WTC11 (cell line): ENCODE measurements at regions not wholly inside any gene's neighbourhood (a gene's known extent, or its start where the extent isn't known, plus 50 kb on each side); places are given as distances from the start of the nearest gene placed in this dataset.

Experiments
- EMX1 ChIP-seq: fragments of 250-450 bp; sonication (Bioruptor Pico); IDR thresholded peaks from 2 replicates; pipeline ENCODE4 v1.8.0; 2021; ENCODE audit warnings: mild to moderate bottlenecking
- ETV6 ChIP-seq: sonication (generic); formaldehyde crosslinking; IDR thresholded peaks from 2 replicates; pipeline ENCODE4 v1.8.1; 2022; ENCODE audit warnings: mild to moderate bottlenecking, missing genetic modification reagents
- NFE2L1 ChIP-seq: sonication (generic); formaldehyde crosslinking; IDR thresholded peaks from 2 replicates; pipeline ENCODE4 v1.8.1; 2023; ENCODE audit warnings: missing genetic modification reagents
- SMAD4 ChIP-seq: sonication (generic); formaldehyde crosslinking; IDR thresholded peaks from 2 replicates; pipeline ENCODE4 v1.8.0; 2022; ENCODE audit warnings: mild to moderate bottlenecking, missing genetic modification reagents
- TEAD4 ChIP-seq: sonication (generic); formaldehyde crosslinking; IDR thresholded peaks from 2 replicates; pipeline ENCODE4 v1.8.0; 2022; ENCODE audit warnings: mild to moderate bottlenecking, missing genetic modification reagents
- ZNF138 ChIP-seq: sonication (generic); formaldehyde crosslinking; conservative IDR thresholded peaks from 2 replicates; pipeline ENCODE4 v1.8.1; 2022; ENCODE audit warnings: mild to moderate bottlenecking, moderate library complexity, missing genetic modification reagents
- ZNF263 ChIP-seq: sonication (generic); formaldehyde crosslinking; IDR thresholded peaks from 2 replicates; pipeline ENCODE4 v1.8.1; 2022; ENCODE audit warnings: low read depth, mild to moderate bottlenecking, moderate library complexity, missing genetic modification reagents
- TF ChIP-seq, protein P1 (sequence below): fragments of 200-600 bp; IDR thresholded peaks from 2 replicates; pipeline ENCODE4 v1.8.0; 2022; ENCODE audit warnings: antibody characterized with exemption
- TF ChIP-seq, protein P2 (sequence below): sonication (generic); formaldehyde crosslinking; IDR thresholded peaks from 2 replicates; pipeline ENCODE4 v1.8.0; 2022; ENCODE audit warnings: mild to moderate bottlenecking, missing genetic modification reagents
- TF ChIP-seq, protein P3 (sequence below): sonication (generic); formaldehyde crosslinking; conservative IDR thresholded peaks from 2 replicates; pipeline ENCODE4 v1.8.1; 2022; ENCODE audit warnings: mild to moderate bottlenecking, missing genetic modification reagents
- TF ChIP-seq, protein P4 (sequence below): fragments of 250-450 bp; sonication (Bioruptor Pico); IDR thresholded peaks from 2 replicates; pipeline ENCODE4 v1.8.0; 2021; ENCODE audit warnings: mild to moderate bottlenecking
- TF ChIP-seq, protein P5 (sequence below): sonication (generic); formaldehyde crosslinking; IDR thresholded peaks from 2 replicates; pipeline ENCODE4 v1.8.1; 2022; ENCODE audit warnings: low read depth, mild to moderate bottlenecking, moderate library complexity, missing genetic modification reagents, borderline replicate concordance
- TF ChIP-seq, protein P6 (sequence below): sonication (generic); formaldehyde crosslinking; IDR thresholded peaks from 2 replicates; pipeline ENCODE4 v1.8.0; 2023; ENCODE audit warnings: mild to moderate bottlenecking, missing genetic modification reagents

DNA sequence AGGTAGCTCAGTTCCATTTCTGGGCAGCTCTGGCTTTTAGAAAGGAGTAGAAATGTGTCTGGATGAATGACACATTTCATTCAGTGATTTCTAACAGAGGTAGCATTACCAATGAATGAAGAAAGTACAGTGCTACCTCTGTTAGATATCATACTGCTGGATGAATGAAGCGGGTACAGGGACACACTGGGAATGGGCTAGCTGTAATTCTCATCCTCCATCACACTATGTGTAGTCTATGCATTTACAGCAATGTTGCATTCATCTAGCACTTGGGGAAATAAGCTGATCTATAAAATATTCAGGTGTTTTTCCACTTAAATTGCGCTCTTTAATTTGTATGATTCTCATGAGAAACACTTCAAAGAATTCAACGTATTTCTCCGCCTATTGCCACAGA, 158.3 kb upstream of the IRX5 start:
- TF ChIP-seq, protein P1, sequence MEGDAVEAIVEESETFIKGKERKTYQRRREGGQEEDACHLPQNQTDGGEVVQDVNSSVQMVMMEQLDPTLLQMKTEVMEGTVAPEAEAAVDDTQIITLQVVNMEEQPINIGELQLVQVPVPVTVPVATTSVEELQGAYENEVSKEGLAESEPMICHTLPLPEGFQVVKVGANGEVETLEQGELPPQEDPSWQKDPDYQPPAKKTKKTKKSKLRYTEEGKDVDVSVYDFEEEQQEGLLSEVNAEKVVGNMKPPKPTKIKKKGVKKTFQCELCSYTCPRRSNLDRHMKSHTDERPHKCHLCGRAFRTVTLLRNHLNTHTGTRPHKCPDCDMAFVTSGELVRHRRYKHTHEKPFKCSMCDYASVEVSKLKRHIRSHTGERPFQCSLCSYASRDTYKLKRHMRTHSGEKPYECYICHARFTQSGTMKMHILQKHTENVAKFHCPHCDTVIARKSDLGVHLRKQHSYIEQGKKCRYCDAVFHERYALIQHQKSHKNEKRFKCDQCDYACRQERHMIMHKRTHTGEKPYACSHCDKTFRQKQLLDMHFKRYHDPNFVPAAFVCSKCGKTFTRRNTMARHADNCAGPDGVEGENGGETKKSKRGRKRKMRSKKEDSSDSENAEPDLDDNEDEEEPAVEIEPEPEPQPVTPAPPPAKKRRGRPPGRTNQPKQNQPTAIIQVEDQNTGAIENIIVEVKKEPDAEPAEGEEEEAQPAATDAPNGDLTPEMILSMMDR, result no peak
- TF ChIP-seq, protein P2, sequence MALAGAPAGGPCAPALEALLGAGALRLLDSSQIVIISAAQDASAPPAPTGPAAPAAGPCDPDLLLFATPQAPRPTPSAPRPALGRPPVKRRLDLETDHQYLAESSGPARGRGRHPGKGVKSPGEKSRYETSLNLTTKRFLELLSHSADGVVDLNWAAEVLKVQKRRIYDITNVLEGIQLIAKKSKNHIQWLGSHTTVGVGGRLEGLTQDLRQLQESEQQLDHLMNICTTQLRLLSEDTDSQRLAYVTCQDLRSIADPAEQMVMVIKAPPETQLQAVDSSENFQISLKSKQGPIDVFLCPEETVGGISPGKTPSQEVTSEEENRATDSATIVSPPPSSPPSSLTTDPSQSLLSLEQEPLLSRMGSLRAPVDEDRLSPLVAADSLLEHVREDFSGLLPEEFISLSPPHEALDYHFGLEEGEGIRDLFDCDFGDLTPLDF (CRISPR knock-in tag), result no peak
- TF ChIP-seq, protein P3, sequence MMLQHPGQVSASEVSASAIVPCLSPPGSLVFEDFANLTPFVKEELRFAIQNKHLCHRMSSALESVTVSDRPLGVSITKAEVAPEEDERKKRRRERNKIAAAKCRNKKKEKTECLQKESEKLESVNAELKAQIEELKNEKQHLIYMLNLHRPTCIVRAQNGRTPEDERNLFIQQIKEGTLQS (CRISPR knock-in tag), result no peak
- TF ChIP-seq ETV6 (CRISPR knock-in tag) (no peak), NFE2L1 (CRISPR knock-in tag) (no peak), SMAD4 (CRISPR knock-in tag) (no peak), ZNF263 (CRISPR knock-in tag) (no peak), ZNF138 (CRISPR knock-in tag) (no peak), EMX1 (no peak), TEAD4 (CRISPR knock-in tag) (no peak)
- TF ChIP-seq, protein P4, sequence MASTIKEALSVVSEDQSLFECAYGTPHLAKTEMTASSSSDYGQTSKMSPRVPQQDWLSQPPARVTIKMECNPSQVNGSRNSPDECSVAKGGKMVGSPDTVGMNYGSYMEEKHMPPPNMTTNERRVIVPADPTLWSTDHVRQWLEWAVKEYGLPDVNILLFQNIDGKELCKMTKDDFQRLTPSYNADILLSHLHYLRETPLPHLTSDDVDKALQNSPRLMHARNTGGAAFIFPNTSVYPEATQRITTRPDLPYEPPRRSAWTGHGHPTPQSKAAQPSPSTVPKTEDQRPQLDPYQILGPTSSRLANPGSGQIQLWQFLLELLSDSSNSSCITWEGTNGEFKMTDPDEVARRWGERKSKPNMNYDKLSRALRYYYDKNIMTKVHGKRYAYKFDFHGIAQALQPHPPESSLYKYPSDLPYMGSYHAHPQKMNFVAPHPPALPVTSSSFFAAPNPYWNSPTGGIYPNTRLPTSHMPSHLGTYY (CRISPR knock-in tag), result no peak
- TF ChIP-seq, protein P5, sequence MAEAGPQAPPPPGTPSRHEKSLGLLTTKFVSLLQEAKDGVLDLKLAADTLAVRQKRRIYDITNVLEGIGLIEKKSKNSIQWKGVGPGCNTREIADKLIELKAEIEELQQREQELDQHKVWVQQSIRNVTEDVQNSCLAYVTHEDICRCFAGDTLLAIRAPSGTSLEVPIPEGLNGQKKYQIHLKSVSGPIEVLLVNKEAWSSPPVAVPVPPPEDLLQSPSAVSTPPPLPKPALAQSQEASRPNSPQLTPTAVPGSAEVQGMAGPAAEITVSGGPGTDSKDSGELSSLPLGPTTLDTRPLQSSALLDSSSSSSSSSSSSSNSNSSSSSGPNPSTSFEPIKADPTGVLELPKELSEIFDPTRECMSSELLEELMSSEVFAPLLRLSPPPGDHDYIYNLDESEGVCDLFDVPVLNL (CRISPR knock-in tag), result no peak
- TF ChIP-seq, protein P6, sequence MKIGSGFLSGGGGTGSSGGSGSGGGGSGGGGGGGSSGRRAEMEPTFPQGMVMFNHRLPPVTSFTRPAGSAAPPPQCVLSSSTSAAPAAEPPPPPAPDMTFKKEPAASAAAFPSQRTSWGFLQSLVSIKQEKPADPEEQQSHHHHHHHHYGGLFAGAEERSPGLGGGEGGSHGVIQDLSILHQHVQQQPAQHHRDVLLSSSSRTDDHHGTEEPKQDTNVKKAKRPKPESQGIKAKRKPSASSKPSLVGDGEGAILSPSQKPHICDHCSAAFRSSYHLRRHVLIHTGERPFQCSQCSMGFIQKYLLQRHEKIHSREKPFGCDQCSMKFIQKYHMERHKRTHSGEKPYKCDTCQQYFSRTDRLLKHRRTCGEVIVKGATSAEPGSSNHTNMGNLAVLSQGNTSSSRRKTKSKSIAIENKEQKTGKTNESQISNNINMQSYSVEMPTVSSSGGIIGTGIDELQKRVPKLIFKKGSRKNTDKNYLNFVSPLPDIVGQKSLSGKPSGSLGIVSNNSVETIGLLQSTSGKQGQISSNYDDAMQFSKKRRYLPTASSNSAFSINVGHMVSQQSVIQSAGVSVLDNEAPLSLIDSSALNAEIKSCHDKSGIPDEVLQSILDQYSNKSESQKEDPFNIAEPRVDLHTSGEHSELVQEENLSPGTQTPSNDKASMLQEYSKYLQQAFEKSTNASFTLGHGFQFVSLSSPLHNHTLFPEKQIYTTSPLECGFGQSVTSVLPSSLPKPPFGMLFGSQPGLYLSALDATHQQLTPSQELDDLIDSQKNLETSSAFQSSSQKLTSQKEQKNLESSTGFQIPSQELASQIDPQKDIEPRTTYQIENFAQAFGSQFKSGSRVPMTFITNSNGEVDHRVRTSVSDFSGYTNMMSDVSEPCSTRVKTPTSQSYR (CRISPR knock-in tag), result no peak
